Neural progenitor cell (in vitro differentiated cells): ENCODE measurements at regions not wholly inside any gene's neighbourhood (a gene's known extent, or its start where the extent isn't known, plus 50 kb on each side); places are given as distances from the start of the nearest gene placed in this dataset.

Experiments used
- DNase-seq: peaks from one replicate; pipeline ENCODE4 v3.0.0-alpha.2; 2016; ENCODE audit warnings: low spot score
- H2AFZ ChIP-seq: fragments of 200-600 bp; sonication (generic); replicated peaks from 2 replicates; pipeline ENCODE4 v1.6.1; 2016; ENCODE audit warnings: antibody characterized with exemption
- H3F3A ChIP-seq: fragments of 200-600 bp; sonication (generic); 2 replicates; pipeline ENCODE4 v1.6.1; 2016; ENCODE audit warnings: antibody characterized with exemption, low read depth
- H3K27ac ChIP-seq: fragments of 200-600 bp; sonication (generic); 2 replicates; pipeline ENCODE4 v1.5.1; 2016; ENCODE audit warnings: mild to moderate bottlenecking
- H3K27me3 ChIP-seq: fragments of 200-600 bp; sonication (generic); 2 replicates; pipeline ENCODE4 v1.6.1; 2016; ENCODE audit warnings: mild to moderate bottlenecking, moderate library complexity
- H3K36me3 ChIP-seq: fragments of 200-600 bp; sonication (generic); 2 replicates; pipeline ENCODE4 v1.5.1; 2016
- H3K4me1 ChIP-seq: fragments of 200-600 bp; sonication (generic); 2 replicates; pipeline ENCODE4 v1.6.1; 2016; ENCODE audit warnings: mixed run types
- H3K4me2 ChIP-seq: fragments of 200-600 bp; sonication (generic); 2 replicates; pipeline ENCODE4 v1.6.1; 2016
- H3K4me3 ChIP-seq: fragments of 200-600 bp; sonication (generic); 2 replicates; pipeline ENCODE4 v1.5.1; 2016
- H3K79me2 ChIP-seq: fragments of 200-600 bp; sonication (generic); 2 replicates; pipeline ENCODE4 v1.6.1; 2016; ENCODE audit warnings: low read depth
- H3K9ac ChIP-seq: fragments of 200-600 bp; sonication (generic); 2 replicates; pipeline ENCODE4 v1.6.1; 2016
- H3K9me3 ChIP-seq: fragments of 200-600 bp; sonication (generic); 2 replicates; pipeline ENCODE4 v1.5.1; 2016; ENCODE audit warnings: low read depth
- H4K20me1 ChIP-seq: fragments of 200-600 bp; sonication (generic); 2 replicates; pipeline ENCODE4 v1.6.1; 2016; ENCODE audit warnings: low read depth
- H3K27ac Mint-ChIP-seq: 3 replicates; pipeline ENCODE4 v1.8.0; 2021; ENCODE audit warnings: mixed read lengths
- H3K27me3 Mint-ChIP-seq: 2 replicates; pipeline ENCODE4 v1.8.0; 2022; ENCODE audit warnings: low read depth, mild to moderate bottlenecking, inconsistent platforms, moderate library complexity, mixed read lengths; ENCODE audit not compliant: insufficient read depth
- H3K36me3 Mint-ChIP-seq: 3 replicates; pipeline ENCODE4 v1.8.0; 2021; ENCODE audit warnings: mixed read lengths
- H3K4me1 Mint-ChIP-seq: 3 replicates; pipeline ENCODE4 v1.8.0; 2021; ENCODE audit warnings: mixed read lengths
- H3K4me3 Mint-ChIP-seq: 3 replicates; pipeline ENCODE4 v1.8.0; 2021; ENCODE audit warnings: mild to moderate bottlenecking, moderate library complexity, mixed read lengths
- H3K9me3 Mint-ChIP-seq: 3 replicates; pipeline ENCODE4 v1.8.0; 2020; ENCODE audit warnings: mixed read lengths
- EZH2 ChIP-seq: fragments of 200-600 bp; sonication (generic); IDR thresholded peaks from 2 replicates; pipeline ENCODE4 v1.6.1; 2017; ENCODE audit warnings: antibody characterized with exemption, mild to moderate bottlenecking, moderate library complexity
- EZH2phosphoT487 ChIP-seq: fragments of 200-600 bp; sonication (generic); IDR thresholded peaks from 2 replicates; pipeline ENCODE4 v1.6.1; 2017; ENCODE audit warnings: antibody characterized with exemption
- TF ChIP-seq, protein P1 (sequence below): fragments of 200-600 bp; sonication (generic); IDR thresholded peaks from 2 replicates; pipeline ENCODE4 v1.5.1; 2017; ENCODE audit warnings: antibody characterized with exemption, mild to moderate bottlenecking

DNA sequence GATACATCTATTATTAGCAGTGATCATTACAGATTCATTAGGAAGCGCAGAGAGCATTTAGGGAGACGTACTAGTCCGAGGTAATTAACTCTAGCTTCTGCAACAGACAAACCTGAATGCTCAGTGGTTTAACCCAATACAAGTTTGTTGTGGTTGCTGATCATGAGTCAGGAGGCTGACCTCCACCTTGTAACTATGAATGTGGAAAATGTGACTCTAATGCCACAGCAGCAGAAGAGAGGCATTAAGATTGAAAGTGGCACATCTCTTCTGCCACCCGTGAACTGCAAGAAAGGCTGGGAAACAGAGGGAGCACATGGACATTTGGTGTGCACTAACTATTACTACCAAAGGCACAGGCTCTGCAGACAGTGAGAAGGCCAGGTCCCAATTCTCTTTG is 71.2 kb upstream of the C3orf80 start:
- no peaks in the 10 kb centered on the region for H3K79me2 ChIP-seq
- no peak overlapping the region for H3K4me3 Mint-ChIP-seq
- no peaks in the 10 kb centered on the region for H3F3A ChIP-seq
- H3K4me3 ChIP-seq = no peak overlapping the region
- H3K36me3 Mint-ChIP-seq = no peaks in the 10 kb centered on the region
- H3K4me1 Mint-ChIP-seq = peaks cover 24% of the 10 kb centered on the region
- H3K9ac ChIP-seq = no peak overlapping the region
- H3K9me3 Mint-ChIP-seq = peaks cover 2% of the 10 kb centered on the region
- no peak overlapping the region for H3K27ac ChIP-seq
- no peak for DNase-seq
- H3K9me3 ChIP-seq = no peaks in the 10 kb centered on the region
- H3K4me2 ChIP-seq = no peak overlapping the region
- H2AFZ ChIP-seq = no peak overlapping the region
- H3K36me3 ChIP-seq = no peaks in the 10 kb centered on the region
- no peaks in the 10 kb centered on the region for H3K4me1 ChIP-seq
- no peaks in the 10 kb centered on the region for H3K27me3 ChIP-seq
- no peak for TF ChIP-seq EZH2phosphoT487
- TF ChIP-seq, protein P1, sequence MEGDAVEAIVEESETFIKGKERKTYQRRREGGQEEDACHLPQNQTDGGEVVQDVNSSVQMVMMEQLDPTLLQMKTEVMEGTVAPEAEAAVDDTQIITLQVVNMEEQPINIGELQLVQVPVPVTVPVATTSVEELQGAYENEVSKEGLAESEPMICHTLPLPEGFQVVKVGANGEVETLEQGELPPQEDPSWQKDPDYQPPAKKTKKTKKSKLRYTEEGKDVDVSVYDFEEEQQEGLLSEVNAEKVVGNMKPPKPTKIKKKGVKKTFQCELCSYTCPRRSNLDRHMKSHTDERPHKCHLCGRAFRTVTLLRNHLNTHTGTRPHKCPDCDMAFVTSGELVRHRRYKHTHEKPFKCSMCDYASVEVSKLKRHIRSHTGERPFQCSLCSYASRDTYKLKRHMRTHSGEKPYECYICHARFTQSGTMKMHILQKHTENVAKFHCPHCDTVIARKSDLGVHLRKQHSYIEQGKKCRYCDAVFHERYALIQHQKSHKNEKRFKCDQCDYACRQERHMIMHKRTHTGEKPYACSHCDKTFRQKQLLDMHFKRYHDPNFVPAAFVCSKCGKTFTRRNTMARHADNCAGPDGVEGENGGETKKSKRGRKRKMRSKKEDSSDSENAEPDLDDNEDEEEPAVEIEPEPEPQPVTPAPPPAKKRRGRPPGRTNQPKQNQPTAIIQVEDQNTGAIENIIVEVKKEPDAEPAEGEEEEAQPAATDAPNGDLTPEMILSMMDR = no peak
- TF ChIP-seq EZH2 = no peak
- no peaks in the 10 kb centered on the region for H4K20me1 ChIP-seq
- H3K27ac Mint-ChIP-seq = no peak overlapping the region
- H3K27me3 Mint-ChIP-seq = peaks cover 3% of the 10 kb centered on the region

DNA sequence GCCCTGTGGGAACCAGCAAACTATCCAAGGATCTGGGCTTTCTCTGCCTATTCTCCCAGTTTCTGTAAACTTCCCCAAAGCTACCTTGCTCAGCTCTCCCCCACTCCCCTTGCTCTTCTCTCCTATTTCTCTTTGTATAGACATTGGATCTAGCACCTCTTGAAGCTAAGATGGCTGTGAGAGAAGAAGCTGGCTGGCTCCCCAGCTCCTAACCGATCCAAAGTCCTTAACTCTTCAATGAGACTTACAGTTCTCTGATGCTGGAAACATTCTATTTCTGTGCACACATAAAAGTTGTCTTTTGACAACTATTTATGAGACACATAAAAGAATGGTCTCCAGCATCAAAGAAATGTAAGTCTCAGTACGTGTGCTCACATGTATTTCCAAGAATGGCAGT is 70.6 kb upstream of the C3orf80 start:
- Mint-ChIP-seq H3K27ac (no peak overlapping the region), H3K4me3 (no peak overlapping the region), H3K4me1 (peaks cover 25% of the 10 kb centered on the region), H3K9me3 (peaks cover 2% of the 10 kb centered on the region), H3K27me3 (peaks cover 6% of the 10 kb centered on the region), H3K36me3 (no peaks in the 10 kb centered on the region)
- Histone ChIP-seq H3K9me3 (no peaks in the 10 kb centered on the region), H3K79me2 (no peaks in the 10 kb centered on the region), H3F3A (no peaks in the 10 kb centered on the region), H3K27ac (no peak overlapping the region), H2AFZ (no peak overlapping the region), H3K9ac (no peak overlapping the region), H3K4me1 (no peaks in the 10 kb centered on the region), H3K4me2 (no peak overlapping the region), H3K4me3 (no peak overlapping the region), H4K20me1 (no peaks in the 10 kb centered on the region), H3K36me3 (no peaks in the 10 kb centered on the region), H3K27me3 (no peaks in the 10 kb centered on the region)
- TF ChIP-seq, protein P1 = no peak
- no peak for TF ChIP-seq EZH2
- TF ChIP-seq EZH2phosphoT487 = no peak
- no peak for DNase-seq

DNA sequence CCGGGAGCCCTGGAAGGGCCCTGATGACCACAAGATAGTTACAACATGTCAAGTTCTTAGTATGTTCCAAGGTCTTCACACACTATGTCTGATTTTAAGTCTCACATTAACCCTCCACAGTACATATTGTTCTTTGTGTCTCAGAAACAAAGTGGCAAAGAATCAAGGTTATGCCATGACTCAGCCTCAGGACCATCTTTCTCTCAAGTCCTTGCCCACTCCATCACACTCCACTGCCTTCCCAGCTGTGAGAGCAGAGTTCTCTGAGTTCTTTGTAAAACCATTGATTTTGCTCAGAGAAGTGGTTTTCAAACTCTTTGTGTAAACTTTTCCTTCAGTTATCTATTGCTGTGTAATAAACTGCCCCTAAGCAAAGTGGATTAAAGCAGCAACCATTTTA is 67.9 kb upstream of the C3orf80 start:
- Mint-ChIP-seq H3K9me3 (peaks cover 2% of the 10 kb centered on the region), H3K27ac (no peak overlapping the region), H3K27me3 (peaks cover 6% of the 10 kb centered on the region), H3K36me3 (no peaks in the 10 kb centered on the region), H3K4me1 (peaks cover 24% of the 10 kb centered on the region), H3K4me3 (no peak overlapping the region)
- H3F3A ChIP-seq = peaks cover 8% of the 10 kb centered on the region
- no peak for TF ChIP-seq EZH2phosphoT487
- TF ChIP-seq EZH2 = no peak
- TF ChIP-seq, protein P1 = no peak
- no peak overlapping the region for H3K27ac ChIP-seq
- H3K9ac ChIP-seq = no peak overlapping the region
- H2AFZ ChIP-seq = no peak overlapping the region
- no peaks in the 10 kb centered on the region for H3K9me3 ChIP-seq
- H3K27me3 ChIP-seq = no peaks in the 10 kb centered on the region
- peaks cover 8% of the 10 kb centered on the region for H3K4me1 ChIP-seq
- no peaks in the 10 kb centered on the region for H4K20me1 ChIP-seq
- H3K79me2 ChIP-seq = no peaks in the 10 kb centered on the region
- no peak overlapping the region for H3K4me3 ChIP-seq
- DNase-seq = no peak
- no peak overlapping the region for H3K4me2 ChIP-seq
- no peaks in the 10 kb centered on the region for H3K36me3 ChIP-seq

GRCh38 chr3:160159341-160159740 is 65.9 kb upstream of the C3orf80 start:
- no peaks in the 10 kb centered on the region for H3K36me3 Mint-ChIP-seq
- Histone ChIP-seq H3K79me2 (no peaks in the 10 kb centered on the region), H3K9ac (no peak overlapping the region), H3F3A (peaks cover 16% of the 10 kb centered on the region), H3K36me3 (no peaks in the 10 kb centered on the region), H3K27ac (no peak overlapping the region), H4K20me1 (no peaks in the 10 kb centered on the region), H3K4me3 (no peak overlapping the region), H3K9me3 (no peaks in the 10 kb centered on the region), H3K4me1 (peaks cover 15% of the 10 kb centered on the region), H2AFZ (no peak overlapping the region), H3K4me2 (no peak overlapping the region), H3K27me3 (no peaks in the 10 kb centered on the region)
- peaks cover 6% of the 10 kb centered on the region for H3K27me3 Mint-ChIP-seq
- no peak for DNase-seq
- peak overlapping the region; percentile 52 for H3K27ac Mint-ChIP-seq
- H3K9me3 Mint-ChIP-seq = peaks cover 2% of the 10 kb centered on the region
- peaks cover 39% of the 10 kb centered on the region for H3K4me1 Mint-ChIP-seq
- no peak overlapping the region for H3K4me3 Mint-ChIP-seq
- TF ChIP-seq, protein P1 = no peak
- no peak for TF ChIP-seq EZH2phosphoT487
- no peak for TF ChIP-seq EZH2
